Liver (tissue), 8 donors: ENCODE measurements at regions not wholly inside any gene's neighbourhood (a gene's known extent, or its start where the extent isn't known, plus 50 kb on each side); places are given as distances from the start of the nearest gene placed in this dataset.

ENCODE experiments used
- DNase-seq: peaks from one replicate; pipeline ENCODE4 v3.0.0-alpha.2; 2017; ENCODE audit warnings: low spot score
- H3K27ac ChIP-seq, 2 donors: one replicate each; pipeline ENCODE4 v1.7.0; 2013; ENCODE audit warnings: inconsistent platforms in 2 of 2, low read length in 2 of 2, control low read depth in 1 of 2, low read depth in 1 of 2, mild to moderate bottlenecking in 1 of 2
- H3K27me3 ChIP-seq, 4 donors: one replicate each; pipeline versions ENCODE4 v1.6.1 to v1.7.0; 2013; ENCODE audit warnings: low read length in 3 of 4, inconsistent platforms in 1 of 4, mild to moderate bottlenecking in 1 of 4, moderate library complexity in 1 of 4; ENCODE audit not compliant: control insufficient read depth in 4 of 4, insufficient read depth in 4 of 4
- H3K36me3 ChIP-seq, 4 donors: one replicate each; pipeline versions ENCODE4 v1.6.1 to v1.7.0; 2013; ENCODE audit warnings: low read length in 3 of 4, mild to moderate bottlenecking in 3 of 4, low read depth in 1 of 4, moderate library complexity in 1 of 4; ENCODE audit not compliant: control insufficient read depth in 4 of 4, insufficient read depth in 3 of 4
- H3K4me1 ChIP-seq, 4 donors: one replicate each; pipeline versions ENCODE4 v1.6.1 to v1.7.0; 2013; ENCODE audit warnings: low read length in 3 of 4, mild to moderate bottlenecking in 3 of 4, moderate library complexity in 1 of 4; ENCODE audit not compliant: control insufficient read depth in 4 of 4, insufficient read depth in 4 of 4
- H3K4me3 ChIP-seq, 3 donors: one replicate each; pipeline versions ENCODE4 v1.6.1 to v1.7.0; 2013; ENCODE audit warnings: low read length in 3 of 3, control low read depth in 1 of 3, low read depth in 1 of 3, mild to moderate bottlenecking in 1 of 3
- H3K9ac ChIP-seq, 2 donors: one replicate each; pipeline ENCODE4 v1.7.0; 2013; ENCODE audit warnings: low read length in 2 of 2, mild to moderate bottlenecking in 2 of 2, moderate library complexity in 2 of 2, control low read depth in 1 of 2, low read depth in 1 of 2
- H3K9me3 ChIP-seq, 4 donors: one replicate each; pipeline versions ENCODE4 v1.6.1 to v1.7.0; 2013; ENCODE audit warnings: low read length in 3 of 4; ENCODE audit not compliant: control insufficient read depth in 4 of 4
- ATF3 ChIP-seq: IDR thresholded peaks from 2 replicates; pipeline ENCODE4 v1.6.1; 2016; ENCODE audit warnings: antibody characterized with exemption
- CTCF ChIP-seq: fragments of 150-350 bp; IDR thresholded peaks from 2 replicates; pipeline ENCODE4 v1.5.1; 2017; ENCODE audit warnings: improper control_type of control experiment, low read depth, low read length; ENCODE audit not compliant: missing input control
- EGR1 ChIP-seq, 2 donors: IDR thresholded peaks; 2 replicates each; pipeline ENCODE4 v1.6.1; 2016 to 2018; ENCODE audit warnings: antibody characterized with exemption in 2 of 2, low read depth in 2 of 2
- FOXA1 ChIP-seq: IDR thresholded peaks from 2 replicates; pipeline ENCODE4 v1.6.1; 2016; ENCODE audit warnings: antibody characterized with exemption
- FOXA2 ChIP-seq: IDR thresholded peaks from 2 replicates; pipeline ENCODE4 v1.6.1; 2016; ENCODE audit warnings: antibody characterized with exemption
- GABPA ChIP-seq, 2 donors: IDR thresholded peaks in 1 of 2; conservative IDR thresholded peaks in 1 of 2; 2 replicates each; pipeline ENCODE4 v1.6.1; 2016; ENCODE audit warnings: antibody characterized with exemption in 2 of 2, mild to moderate bottlenecking in 1 of 2, moderate library complexity in 1 of 2
- HNF4A ChIP-seq, 2 donors: conservative IDR thresholded peaks; 2 replicates each; pipeline ENCODE4 v1.6.1; 2016; ENCODE audit warnings: antibody characterized with exemption in 2 of 2, mild to moderate bottlenecking in 2 of 2
- HNF4G ChIP-seq: IDR thresholded peaks from 2 replicates; pipeline ENCODE4 v1.6.1; 2016; ENCODE audit warnings: antibody characterized with exemption
- JUND ChIP-seq, 2 donors: IDR thresholded peaks; 2 replicates each; pipeline ENCODE4 v1.6.1; 2016; ENCODE audit warnings: antibody characterized with exemption in 2 of 2
- NR2F2 ChIP-seq: IDR thresholded peaks from 2 replicates; pipeline ENCODE4 v1.6.1; 2016; ENCODE audit warnings: antibody characterized with exemption
- RAD21 ChIP-seq, 2 donors: IDR thresholded peaks; 2 replicates each; pipeline ENCODE4 v1.6.1; 2016; ENCODE audit warnings: antibody characterized with exemption in 2 of 2, mild to moderate bottlenecking in 2 of 2
- RXRA ChIP-seq, 2 donors: IDR thresholded peaks; 2 replicates each; pipeline ENCODE4 v1.6.1; 2017 to 2018; ENCODE audit warnings: antibody characterized with exemption in 2 of 2, mild to moderate bottlenecking in 1 of 2
- SP1 ChIP-seq: IDR thresholded peaks from 2 replicates; pipeline ENCODE4 v1.6.1; 2018; ENCODE audit warnings: antibody characterized with exemption, mild to moderate bottlenecking
- TAF1 ChIP-seq: conservative IDR thresholded peaks from 2 replicates; pipeline ENCODE4 v1.6.1; 2016; ENCODE audit warnings: antibody characterized with exemption, mild to moderate bottlenecking
- YY1 ChIP-seq: IDR thresholded peaks from 2 replicates; pipeline ENCODE4 v1.6.1; 2016; ENCODE audit warnings: antibody characterized with exemption, mild to moderate bottlenecking
- WGBS: extraction: QIAGEN DNeasy Blood & Tissue Kit; methylation state at CpG from one replicate; pipeline ENCODE4 v1.1.7; 2013; 5-methylcytosine and 5-hydroxymethylcytosine counted together
- TF ChIP-seq, protein P1 (sequence below): IDR thresholded peaks from 2 replicates; pipeline ENCODE4 v1.6.1; 2016; ENCODE audit warnings: antibody characterized with exemption, mild to moderate bottlenecking
- TF ChIP-seq, protein P2 (sequence below): IDR thresholded peaks from 2 replicates; pipeline ENCODE4 v1.6.1; 2016; ENCODE audit warnings: antibody characterized with exemption
- TF ChIP-seq, protein P3 (sequence below): IDR thresholded peaks from 2 replicates; pipeline ENCODE4 v1.6.1; 2016; ENCODE audit warnings: antibody characterized with exemption
- donor health status: healthy.
- donor health status: healthy.
- donor health status: healthy.
- donor health status: healthy.
- donor health status: healthy.

DNA sequence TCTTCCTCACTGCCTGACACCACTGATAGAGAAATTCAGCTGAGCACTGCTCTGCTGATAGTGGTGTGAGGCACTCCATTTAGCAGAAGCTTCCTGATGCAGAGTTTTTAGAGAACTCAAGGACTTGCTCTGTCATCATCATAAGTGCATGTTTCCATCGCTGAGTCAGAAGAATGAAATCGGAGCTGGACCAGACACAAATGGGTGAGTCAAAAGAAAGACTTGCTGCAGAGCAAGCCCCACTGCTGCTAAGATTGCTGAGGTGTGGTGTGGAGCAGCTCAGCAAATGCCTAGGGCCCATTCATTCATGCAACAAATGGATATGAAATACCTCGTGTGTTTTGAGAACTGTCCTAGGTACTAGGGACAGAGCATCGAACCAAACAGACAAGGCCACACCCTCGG, 410.2 kb upstream of the SLC30A5 start:
- whole genome bisulfite sequencing: 62% methylated on average over 5 of the region's 5 CpGs
- peaks cover 0 to 22% (median 21%) of the 10 kb centered on the region in 4 donors for H3K4me1 ChIP-seq
- no peaks in the 10 kb centered on the region for H3K27me3 ChIP-seq
- no peak overlapping the region for H3K4me3 ChIP-seq
- no peaks in the 10 kb centered on the region for H3K9me3 ChIP-seq
- no peak overlapping the region for H3K27ac ChIP-seq
- H3K36me3 ChIP-seq: peaks cover 0 to 2% (median 0%) of the 10 kb centered on the region in 4 donors
- DNase-seq: no peak
- TF ChIP-seq, protein P1, sequence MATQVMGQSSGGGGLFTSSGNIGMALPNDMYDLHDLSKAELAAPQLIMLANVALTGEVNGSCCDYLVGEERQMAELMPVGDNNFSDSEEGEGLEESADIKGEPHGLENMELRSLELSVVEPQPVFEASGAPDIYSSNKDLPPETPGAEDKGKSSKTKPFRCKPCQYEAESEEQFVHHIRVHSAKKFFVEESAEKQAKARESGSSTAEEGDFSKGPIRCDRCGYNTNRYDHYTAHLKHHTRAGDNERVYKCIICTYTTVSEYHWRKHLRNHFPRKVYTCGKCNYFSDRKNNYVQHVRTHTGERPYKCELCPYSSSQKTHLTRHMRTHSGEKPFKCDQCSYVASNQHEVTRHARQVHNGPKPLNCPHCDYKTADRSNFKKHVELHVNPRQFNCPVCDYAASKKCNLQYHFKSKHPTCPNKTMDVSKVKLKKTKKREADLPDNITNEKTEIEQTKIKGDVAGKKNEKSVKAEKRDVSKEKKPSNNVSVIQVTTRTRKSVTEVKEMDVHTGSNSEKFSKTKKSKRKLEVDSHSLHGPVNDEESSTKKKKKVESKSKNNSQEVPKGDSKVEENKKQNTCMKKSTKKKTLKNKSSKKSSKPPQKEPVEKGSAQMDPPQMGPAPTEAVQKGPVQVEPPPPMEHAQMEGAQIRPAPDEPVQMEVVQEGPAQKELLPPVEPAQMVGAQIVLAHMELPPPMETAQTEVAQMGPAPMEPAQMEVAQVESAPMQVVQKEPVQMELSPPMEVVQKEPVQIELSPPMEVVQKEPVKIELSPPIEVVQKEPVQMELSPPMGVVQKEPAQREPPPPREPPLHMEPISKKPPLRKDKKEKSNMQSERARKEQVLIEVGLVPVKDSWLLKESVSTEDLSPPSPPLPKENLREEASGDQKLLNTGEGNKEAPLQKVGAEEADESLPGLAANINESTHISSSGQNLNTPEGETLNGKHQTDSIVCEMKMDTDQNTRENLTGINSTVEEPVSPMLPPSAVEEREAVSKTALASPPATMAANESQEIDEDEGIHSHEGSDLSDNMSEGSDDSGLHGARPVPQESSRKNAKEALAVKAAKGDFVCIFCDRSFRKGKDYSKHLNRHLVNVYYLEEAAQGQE: peak; percentile 75
- no peak for TF ChIP-seq NR2F2
- no peak overlapping the region for H3K9ac ChIP-seq

DNA sequence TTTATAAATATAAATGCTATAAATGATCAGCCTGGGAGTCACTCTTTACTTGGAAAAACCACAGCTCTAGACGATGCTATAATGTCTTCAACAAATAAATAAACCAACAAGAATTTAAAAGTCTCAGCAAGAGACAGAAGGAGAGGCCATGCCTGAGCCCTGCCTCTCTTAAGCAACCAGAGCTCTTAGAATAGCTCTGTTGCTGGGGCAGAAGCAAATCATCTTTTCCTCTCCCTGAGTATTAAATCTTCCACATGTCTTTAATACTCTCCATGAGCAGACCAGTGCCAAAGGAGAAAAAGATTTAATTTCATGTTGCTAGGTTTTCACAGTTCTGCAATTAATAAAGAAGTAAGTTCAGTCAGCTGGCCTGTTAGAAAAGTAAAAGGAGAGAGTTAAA, 408.0 kb upstream of the SLC30A5 start:
- H3K27me3 ChIP-seq: no peaks in the 10 kb centered on the region
- H3K9ac ChIP-seq: no peak overlapping the region
- H3K4me3 ChIP-seq: no peak overlapping the region
- WGBS: 76% methylated on average over 1 of the region's 1 CpG
- no peaks in the 10 kb centered on the region for H3K36me3 ChIP-seq
- H3K27ac ChIP-seq: no peak overlapping the region
- peaks cover 2 to 22% (median 21%) of the 10 kb centered on the region in 4 donors for H3K4me1 ChIP-seq
- DNase-seq: no peak
- no peaks in the 10 kb centered on the region for H3K9me3 ChIP-seq
- TF ChIP-seq, protein P2, sequence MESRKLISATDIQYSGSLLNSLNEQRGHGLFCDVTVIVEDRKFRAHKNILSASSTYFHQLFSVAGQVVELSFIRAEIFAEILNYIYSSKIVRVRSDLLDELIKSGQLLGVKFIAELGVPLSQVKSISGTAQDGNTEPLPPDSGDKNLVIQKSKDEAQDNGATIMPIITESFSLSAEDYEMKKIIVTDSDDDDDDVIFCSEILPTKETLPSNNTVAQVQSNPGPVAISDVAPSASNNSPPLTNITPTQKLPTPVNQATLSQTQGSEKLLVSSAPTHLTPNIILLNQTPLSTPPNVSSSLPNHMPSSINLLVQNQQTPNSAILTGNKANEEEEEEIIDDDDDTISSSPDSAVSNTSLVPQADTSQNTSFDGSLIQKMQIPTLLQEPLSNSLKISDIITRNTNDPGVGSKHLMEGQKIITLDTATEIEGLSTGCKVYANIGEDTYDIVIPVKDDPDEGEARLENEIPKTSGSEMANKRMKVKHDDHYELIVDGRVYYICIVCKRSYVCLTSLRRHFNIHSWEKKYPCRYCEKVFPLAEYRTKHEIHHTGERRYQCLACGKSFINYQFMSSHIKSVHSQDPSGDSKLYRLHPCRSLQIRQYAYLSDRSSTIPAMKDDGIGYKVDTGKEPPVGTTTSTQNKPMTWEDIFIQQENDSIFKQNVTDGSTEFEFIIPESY: no peak
- TF ChIP-seq EGR1 (IDR thresholded peaks at IDR 0.05; ENCODE audit: low read depth in 2 of 2): no peak

DNA sequence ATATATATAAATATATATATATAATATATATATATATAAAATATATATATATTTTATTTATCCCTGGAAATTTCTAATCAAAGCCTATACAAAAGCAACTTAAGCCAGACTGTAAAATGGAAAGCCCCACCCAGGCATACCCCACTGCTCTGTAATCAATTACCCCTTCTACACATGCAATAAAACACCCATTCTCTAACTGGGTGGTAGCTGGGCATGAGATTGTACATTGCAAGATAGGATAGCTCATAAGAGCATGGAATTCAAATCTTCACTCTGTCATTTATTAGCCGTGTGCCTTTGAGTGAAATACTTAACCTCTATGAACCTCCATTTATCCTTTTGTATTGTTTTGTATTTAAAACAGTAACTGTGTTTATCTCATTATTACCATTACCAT, 405.3 kb upstream of the SLC30A5 start:
- 74% methylated on average over 1 of the region's 1 CpG for WGBS
- Histone ChIP-seq H3K9me3 (no peaks in the 10 kb centered on the region), H3K4me3 (no peak overlapping the region), H3K27ac (no peak overlapping the region), H3K4me1 (peaks cover 0 to 2% (median under 1%) of the 10 kb centered on the region in 4 donors), H3K36me3 (no peaks in the 10 kb centered on the region), H3K9ac (no peak overlapping the region), H3K27me3 (no peaks in the 10 kb centered on the region)
- no peak for DNase-seq
- TF ChIP-seq JUND (IDR thresholded peaks at IDR 0.05): no peak
- no peak for TF ChIP-seq RAD21 (IDR thresholded peaks at IDR 0.05)
- TF ChIP-seq TAF1: no peak
- TF ChIP-seq, protein P3, sequence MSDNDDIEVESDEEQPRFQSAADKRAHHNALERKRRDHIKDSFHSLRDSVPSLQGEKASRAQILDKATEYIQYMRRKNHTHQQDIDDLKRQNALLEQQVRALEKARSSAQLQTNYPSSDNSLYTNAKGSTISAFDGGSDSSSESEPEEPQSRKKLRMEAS: no peak
- TF ChIP-seq HNF4G: no peak
- no peak for TF ChIP-seq RXRA (IDR thresholded peaks at IDR 0.05)
- no peak for TF ChIP-seq FOXA1
- TF ChIP-seq NR2F2: no peak
- no peak for TF ChIP-seq YY1
- no peak for TF ChIP-seq ATF3
- TF ChIP-seq HNF4A (conservative IDR thresholded peaks at IDR 0.05): no peak
- TF ChIP-seq FOXA2: no peak
- no peak for TF ChIP-seq CTCF
- TF ChIP-seq GABPA (IDR thresholded peaks at IDR 0.05 in 1 of 2, conservative IDR thresholded peaks at IDR 0.05 in 1 of 2): no peak
- TF ChIP-seq EGR1 (IDR thresholded peaks at IDR 0.05; ENCODE audit: low read depth in 2 of 2): no peak
- no peak for TF ChIP-seq SP1
- TF ChIP-seq, protein P2: no peak
